ENCODE measurements at regions not wholly inside any gene's neighbourhood (a gene's known extent, or its start where the extent isn't known, plus 50 kb on each side); places are given as distances from the start of the nearest gene placed in this dataset.

DNA sequence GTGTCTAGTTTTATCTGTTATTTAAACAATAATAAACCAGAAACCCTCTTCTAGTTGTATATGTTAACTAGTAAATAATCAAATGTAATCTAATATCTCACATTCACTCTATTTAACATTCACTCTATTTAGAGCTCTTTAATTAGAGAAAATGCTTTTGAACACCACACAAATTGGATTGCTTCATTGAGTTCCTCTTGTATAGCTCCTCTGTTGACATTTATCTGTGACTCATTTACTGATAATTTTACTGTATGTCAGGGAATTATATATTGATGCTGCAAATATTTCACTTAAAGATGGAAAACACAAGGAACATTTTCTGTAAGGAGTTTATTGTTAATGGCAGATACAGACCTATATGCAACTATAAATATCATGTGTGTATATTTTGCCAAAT, 594.6 kb downstream of the COL12A1 start:
- H3K36me3 ChIP-seq (ENCODE audit: control insufficient read depth, insufficient read depth, low read length) = no peaks in the 10 kb centered on the region
- H3K27ac ChIP-seq (ENCODE audit: low read length) = no peak overlapping the region
- H3K27me3 ChIP-seq (ENCODE audit: control insufficient read depth, insufficient read depth, low read length) = no peaks in the 10 kb centered on the region
- ATAC-seq (no peak), DNase-seq (no peak)
- TF ChIP-seq, protein P1, sequence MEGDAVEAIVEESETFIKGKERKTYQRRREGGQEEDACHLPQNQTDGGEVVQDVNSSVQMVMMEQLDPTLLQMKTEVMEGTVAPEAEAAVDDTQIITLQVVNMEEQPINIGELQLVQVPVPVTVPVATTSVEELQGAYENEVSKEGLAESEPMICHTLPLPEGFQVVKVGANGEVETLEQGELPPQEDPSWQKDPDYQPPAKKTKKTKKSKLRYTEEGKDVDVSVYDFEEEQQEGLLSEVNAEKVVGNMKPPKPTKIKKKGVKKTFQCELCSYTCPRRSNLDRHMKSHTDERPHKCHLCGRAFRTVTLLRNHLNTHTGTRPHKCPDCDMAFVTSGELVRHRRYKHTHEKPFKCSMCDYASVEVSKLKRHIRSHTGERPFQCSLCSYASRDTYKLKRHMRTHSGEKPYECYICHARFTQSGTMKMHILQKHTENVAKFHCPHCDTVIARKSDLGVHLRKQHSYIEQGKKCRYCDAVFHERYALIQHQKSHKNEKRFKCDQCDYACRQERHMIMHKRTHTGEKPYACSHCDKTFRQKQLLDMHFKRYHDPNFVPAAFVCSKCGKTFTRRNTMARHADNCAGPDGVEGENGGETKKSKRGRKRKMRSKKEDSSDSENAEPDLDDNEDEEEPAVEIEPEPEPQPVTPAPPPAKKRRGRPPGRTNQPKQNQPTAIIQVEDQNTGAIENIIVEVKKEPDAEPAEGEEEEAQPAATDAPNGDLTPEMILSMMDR (IDR thresholded peaks at IDR 0.05) = no peak
- H3K9me3 ChIP-seq (ENCODE audit: control insufficient read depth, insufficient read depth, low read length) = no peaks in the 10 kb centered on the region
- Mint-ChIP-seq H3K27ac (no peak overlapping the region), H3K4me3 (no peak overlapping the region), H3K4me1 (no peaks in the 10 kb centered on the region), H3K27me3 (ENCODE audit: low read depth in 2 of 2) (no peaks in the 10 kb centered on the region), H3K36me3 (no peaks in the 10 kb centered on the region), H3K9me3 (peaks cover 15 to 16% of the 10 kb centered on the region in 2 donors)
- H3K4me1 ChIP-seq (ENCODE audit: control insufficient read depth, insufficient read depth, low read length) = no peaks in the 10 kb centered on the region
- intact Hi-C loops (cut with micrococcal nuclease) = no loop called here
- H3K4me3 ChIP-seq (ENCODE audit: low read length) = no peak overlapping the region

DNA sequence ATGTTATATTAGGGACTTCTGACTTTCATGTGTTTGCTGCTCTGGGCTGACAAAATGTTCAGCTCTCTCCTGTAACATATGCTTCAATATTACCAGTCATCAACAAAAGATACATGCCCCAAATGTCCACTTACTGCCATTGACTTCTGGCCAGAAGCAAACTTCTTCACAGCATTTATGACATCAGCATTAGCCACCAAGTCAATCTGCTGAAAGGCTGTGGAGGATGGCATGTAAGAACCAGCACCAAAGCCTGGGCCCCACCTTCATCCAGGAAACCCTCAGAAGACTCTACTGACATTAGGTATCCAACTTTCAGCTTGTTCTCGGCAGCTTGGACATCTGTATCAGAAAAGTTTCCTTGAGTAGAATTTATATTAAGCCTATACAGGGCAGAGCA, 595.5 kb downstream of the COL12A1 start:
- no peak overlapping the region for H3K27ac Mint-ChIP-seq
- ATAC-seq (no peak), DNase-seq (no peak)
- H3K36me3 ChIP-seq (ENCODE audit: control insufficient read depth, insufficient read depth, low read length) = no peaks in the 10 kb centered on the region
- H3K4me3 ChIP-seq (ENCODE audit: low read length) = no peak overlapping the region
- H3K27me3 Mint-ChIP-seq (ENCODE audit: low read depth in 2 of 2) = no peaks in the 10 kb centered on the region
- H3K4me1 ChIP-seq (ENCODE audit: control insufficient read depth, insufficient read depth, low read length) = no peaks in the 10 kb centered on the region
- no peaks in the 10 kb centered on the region for H3K36me3 Mint-ChIP-seq
- intact Hi-C loops (cut with micrococcal nuclease) = no loop called here
- H3K9me3 Mint-ChIP-seq = peaks cover 15% of the 10 kb centered on the region in 2 donors
- 80% methylated on average over 1 of the region's 1 CpG for WGBS (ENCODE audit: insufficient coverage)
- no peak overlapping the region for H3K27ac ChIP-seq (ENCODE audit: low read length)
- no peaks in the 10 kb centered on the region for H3K27me3 ChIP-seq (ENCODE audit: control insufficient read depth, insufficient read depth, low read length)
- TF ChIP-seq, protein P1 (IDR thresholded peaks at IDR 0.05) = no peak
- no peak overlapping the region for H3K4me3 Mint-ChIP-seq
- no peaks in the 10 kb centered on the region for H3K4me1 Mint-ChIP-seq
- H3K9me3 ChIP-seq (ENCODE audit: control insufficient read depth, insufficient read depth, low read length) = no peaks in the 10 kb centered on the region

DNA sequence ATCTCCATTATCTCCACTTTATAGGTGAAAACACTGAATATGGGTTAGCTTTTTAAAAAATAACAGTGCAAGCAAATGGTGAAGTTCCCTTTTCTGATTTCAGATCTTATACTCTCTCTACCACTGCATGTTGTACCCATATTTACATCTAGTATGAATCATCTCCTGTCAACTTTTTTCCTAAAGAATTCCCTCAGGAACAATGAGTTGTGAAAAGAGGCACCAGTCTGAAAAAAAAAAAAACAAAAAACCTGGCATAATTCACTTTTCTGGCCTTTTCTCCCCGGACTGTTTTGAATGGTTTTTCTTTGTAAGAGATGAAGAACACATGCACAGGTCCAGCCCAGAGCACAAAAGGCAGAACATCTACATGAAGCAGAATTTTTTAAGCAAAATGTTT, 596.0 kb downstream of the COL12A1 start:
- TF ChIP-seq, protein P1 (IDR thresholded peaks at IDR 0.05) = no peak
- Histone ChIP-seq H3K36me3 (ENCODE audit: control insufficient read depth, insufficient read depth, low read length) (no peaks in the 10 kb centered on the region), H3K4me3 (ENCODE audit: low read length) (no peak overlapping the region), H3K4me1 (ENCODE audit: control insufficient read depth, insufficient read depth, low read length) (no peaks in the 10 kb centered on the region), H3K27ac (ENCODE audit: low read length) (no peak overlapping the region), H3K9me3 (ENCODE audit: control insufficient read depth, insufficient read depth, low read length) (no peaks in the 10 kb centered on the region), H3K27me3 (ENCODE audit: control insufficient read depth, insufficient read depth, low read length) (no peaks in the 10 kb centered on the region)
- intact Hi-C loops (cut with micrococcal nuclease) = no loop called here
- Mint-ChIP-seq H3K36me3 (no peaks in the 10 kb centered on the region), H3K27ac (no peak overlapping the region), H3K4me3 (no peak overlapping the region), H3K9me3 (peaks cover 11 to 14% of the 10 kb centered on the region in 2 donors), H3K27me3 (ENCODE audit: low read depth in 2 of 2) (no peaks in the 10 kb centered on the region), H3K4me1 (no peaks in the 10 kb centered on the region)
- no peak for ATAC-seq
- WGBS (ENCODE audit: insufficient coverage) = 86% methylated on average over 1 of the region's 1 CpG
- no peak for DNase-seq

DNA sequence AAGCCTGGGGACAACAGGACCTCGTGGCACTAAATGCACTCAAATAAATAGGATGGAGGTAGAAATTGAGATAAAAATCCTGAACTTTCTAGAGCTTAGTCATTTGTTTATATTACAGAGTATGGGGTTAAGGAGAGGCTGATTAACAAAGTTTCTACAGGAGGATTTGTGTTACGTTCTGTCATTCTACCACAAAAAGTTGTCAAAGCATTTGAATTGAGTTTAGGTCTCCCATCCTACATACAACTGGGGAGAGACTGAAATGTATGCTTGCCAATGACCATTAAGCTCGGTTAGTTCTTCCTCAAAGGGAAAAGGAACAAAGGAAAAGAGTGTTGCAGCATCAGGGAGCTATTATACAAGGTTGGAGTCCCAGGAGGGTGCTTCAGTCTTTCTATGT, 597.9 kb downstream of the COL12A1 start:
- Histone ChIP-seq H3K4me3 (ENCODE audit: low read length) (no peak overlapping the region), H3K27me3 (ENCODE audit: control insufficient read depth, insufficient read depth, low read length) (no peaks in the 10 kb centered on the region), H3K9me3 (ENCODE audit: control insufficient read depth, insufficient read depth, low read length) (no peaks in the 10 kb centered on the region), H3K4me1 (ENCODE audit: control insufficient read depth, insufficient read depth, low read length) (no peaks in the 10 kb centered on the region), H3K27ac (ENCODE audit: low read length) (no peak overlapping the region), H3K36me3 (ENCODE audit: control insufficient read depth, insufficient read depth, low read length) (no peaks in the 10 kb centered on the region)
- intact Hi-C loops (cut with micrococcal nuclease) = no loop called here
- ATAC-seq (no peak), DNase-seq (no peak)
- no peaks in the 10 kb centered on the region for H3K36me3 Mint-ChIP-seq
- no peaks in the 10 kb centered on the region for H3K4me1 Mint-ChIP-seq
- H3K27me3 Mint-ChIP-seq (ENCODE audit: low read depth in 2 of 2) = no peaks in the 10 kb centered on the region
- TF ChIP-seq, protein P1 (IDR thresholded peaks at IDR 0.05) = no peak
- peaks cover 5 to 7% of the 10 kb centered on the region in 2 donors for H3K9me3 Mint-ChIP-seq
- H3K4me3 Mint-ChIP-seq = no peak overlapping the region
- H3K27ac Mint-ChIP-seq = no peak overlapping the region
- 46% methylated on average over 2 of the region's 3 CpGs for WGBS (ENCODE audit: insufficient coverage)
